NB4 (cell line): ENCODE measurements at regions not wholly inside any gene's neighbourhood (a gene's known extent, or its start where the extent isn't known, plus 50 kb on each side); places are given as distances from the start of the nearest gene placed in this dataset.

Experiments used
- DNase-seq: peaks from one replicate; pipeline ENCODE4 v3.0.0; 2010; ENCODE audit warnings: low read depth
- H3K4me3 ChIP-seq: one replicate; pipeline ENCODE4 v1.5.1; 2011; ENCODE audit warnings: mild to moderate bottlenecking, low read depth, low read length, moderate library complexity
- CTCF ChIP-seq: IDR thresholded peaks from one replicate; pipeline ENCODE4 v1.5.1; 2012; ENCODE audit warnings: low read depth, low read length
- MAX ChIP-seq: IDR thresholded peaks from 2 replicates; pipeline ENCODE4 v1.6.1; 2011; ENCODE audit warnings: low read depth, low read length
- MYC ChIP-seq: IDR thresholded peaks from 2 replicates; pipeline ENCODE4 v1.6.1; 2011; ENCODE audit warnings: low read depth, low read length
- POLR2A ChIP-seq: IDR thresholded peaks from 2 replicates; pipeline ENCODE4 v1.6.1; 2011; ENCODE audit warnings: mild to moderate bottlenecking; ENCODE audit not compliant: insufficient read length; ENCODE audit errors: extremely low read depth

- H3K4me3 ChIP-seq, result no peak overlapping the region
- peak; percentile 8 for DNase-seq
- TF ChIP-seq MAX (no peak), POLR2A (no peak), CTCF (no peak), MYC (no peak)
Observed at GRCh38 chr7:34207810-34208209, 302.5 kb downstream of the BMPER start.

- no peak overlapping the region for H3K4me3 ChIP-seq
- no peak for DNase-seq
- TF ChIP-seq MAX (no peak), MYC (no peak), CTCF (no peak), POLR2A (no peak)
Observed at GRCh38 chr7:34208878-34209621, 303.7 kb downstream of the BMPER start.

- no peak overlapping the region for H3K4me3 ChIP-seq
- TF ChIP-seq POLR2A (no peak), MAX (no peak), MYC (no peak), CTCF (no peak)
- DNase-seq, result no peak
Observed at GRCh38 chr7:34211018-34211417, 305.7 kb downstream of the BMPER start.

GRCh38 chr7:34217972-34218371, 312.6 kb downstream of the BMPER start:
- no peak for DNase-seq
- H3K4me3 ChIP-seq, result no peak overlapping the region
- TF ChIP-seq MAX (no peak), POLR2A (no peak), MYC (no peak), CTCF (no peak)

GRCh38 chr7:34219153-34219718, 313.9 kb downstream of the BMPER start:
- no peak for TF ChIP-seq MYC
- no peak for TF ChIP-seq POLR2A
- TF ChIP-seq CTCF, result no peak
- TF ChIP-seq MAX, result no peak
- no peak for DNase-seq
- no peak overlapping the region for H3K4me3 ChIP-seq
